ENCODE measurements at regions not wholly inside any gene's neighbourhood (a gene's known extent, or its start where the extent isn't known, plus 50 kb on each side); places are given as distances from the start of the nearest gene placed in this dataset.

DNA sequence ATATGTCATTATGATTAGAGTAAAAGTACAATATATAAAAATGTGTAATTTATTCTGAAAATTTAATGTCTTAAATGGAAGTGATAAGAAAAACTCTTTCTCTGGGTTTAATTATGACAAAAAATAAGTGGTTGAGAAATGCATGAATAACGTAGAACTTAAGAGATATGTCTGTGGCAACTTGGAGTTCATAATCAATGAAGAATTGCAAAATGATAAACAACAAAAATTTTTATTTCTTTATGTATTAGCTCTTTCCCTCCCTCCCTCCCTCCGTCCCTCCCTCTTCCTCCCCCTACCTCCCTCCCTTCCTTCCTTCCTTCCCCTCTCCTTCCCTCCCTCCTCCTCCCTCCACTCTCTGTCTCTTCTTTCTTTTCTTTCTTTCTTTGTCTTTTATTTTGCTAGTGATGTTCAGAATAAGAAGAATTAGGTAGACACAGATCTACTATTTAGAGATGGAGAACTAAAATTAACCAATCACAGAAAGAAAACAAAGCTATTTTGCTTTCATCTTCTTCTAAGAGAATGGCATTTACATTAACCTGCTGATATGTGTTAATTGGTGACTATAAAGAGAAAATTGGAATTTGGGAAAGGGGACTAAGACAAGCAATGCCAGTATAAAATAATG lies 96.3 kb upstream of the PDC start:
- no peak for DNase-seq (ENCODE audit: low spot score)

DNA sequence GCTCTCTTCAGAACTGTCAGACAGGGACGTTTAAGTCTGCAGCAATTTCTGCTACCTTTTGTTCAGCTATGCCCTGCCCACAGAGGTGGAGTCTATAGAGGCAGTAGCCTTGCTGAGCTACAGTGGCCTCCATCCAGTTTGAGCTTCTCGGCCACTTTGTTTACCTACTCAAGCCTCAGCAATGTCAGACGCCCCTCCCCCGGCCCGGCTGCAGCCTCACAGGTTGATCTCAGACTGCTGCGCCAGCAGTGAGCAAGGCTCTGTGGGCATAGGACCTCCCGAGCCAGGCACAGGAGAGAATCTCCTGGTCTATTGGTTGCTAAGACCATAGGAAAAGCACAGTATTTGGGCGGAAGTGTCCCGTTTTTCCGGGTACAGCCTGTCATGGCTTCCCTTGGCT lies 89.9 kb upstream of the PDC start:
- peak; percentile 3 for DNase-seq (ENCODE audit: low spot score)

DNA sequence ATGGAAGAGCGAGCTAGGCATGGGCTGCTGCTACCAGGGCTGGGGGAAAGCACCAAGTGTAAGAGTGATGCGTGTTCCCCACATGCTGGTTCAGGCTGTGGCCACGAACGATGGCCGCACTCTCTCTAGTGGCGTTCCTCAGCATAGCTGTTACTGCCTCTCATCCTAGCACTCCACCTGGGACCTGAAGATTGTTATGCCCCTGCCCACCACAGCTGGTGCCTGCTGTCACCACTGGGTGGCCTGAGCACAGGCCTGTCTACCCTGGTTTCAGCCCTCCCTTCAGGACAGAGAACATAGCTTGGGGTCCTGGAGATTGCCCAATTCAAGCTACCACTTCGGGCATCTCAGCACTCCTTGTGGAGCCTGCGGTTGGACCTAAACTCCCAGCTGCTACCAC lies 80.1 kb upstream of the PDC start:
- no peak for DNase-seq (ENCODE audit: low spot score)

DNA sequence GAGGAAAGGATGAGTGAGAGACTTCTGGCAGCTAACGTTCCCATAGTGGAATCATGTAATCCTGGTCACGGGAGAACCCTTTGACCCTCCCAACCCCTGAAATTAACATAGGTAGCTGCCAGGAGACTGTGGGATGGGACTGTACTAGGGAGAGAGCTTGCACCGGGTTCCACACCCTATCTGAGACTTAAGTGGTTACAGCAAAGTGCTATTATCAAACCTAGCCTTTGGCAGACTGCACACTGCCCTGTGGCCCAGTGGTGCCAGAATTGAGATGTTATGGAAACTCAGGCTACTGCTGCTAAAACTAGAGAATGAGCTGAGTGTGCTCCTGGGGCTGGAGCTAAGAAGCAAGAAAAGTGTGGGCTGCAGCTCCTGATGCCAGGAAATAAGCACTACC lies 79.6 kb upstream of the PDC start:
- DNase-seq (ENCODE audit: low spot score), result no peak

DNA sequence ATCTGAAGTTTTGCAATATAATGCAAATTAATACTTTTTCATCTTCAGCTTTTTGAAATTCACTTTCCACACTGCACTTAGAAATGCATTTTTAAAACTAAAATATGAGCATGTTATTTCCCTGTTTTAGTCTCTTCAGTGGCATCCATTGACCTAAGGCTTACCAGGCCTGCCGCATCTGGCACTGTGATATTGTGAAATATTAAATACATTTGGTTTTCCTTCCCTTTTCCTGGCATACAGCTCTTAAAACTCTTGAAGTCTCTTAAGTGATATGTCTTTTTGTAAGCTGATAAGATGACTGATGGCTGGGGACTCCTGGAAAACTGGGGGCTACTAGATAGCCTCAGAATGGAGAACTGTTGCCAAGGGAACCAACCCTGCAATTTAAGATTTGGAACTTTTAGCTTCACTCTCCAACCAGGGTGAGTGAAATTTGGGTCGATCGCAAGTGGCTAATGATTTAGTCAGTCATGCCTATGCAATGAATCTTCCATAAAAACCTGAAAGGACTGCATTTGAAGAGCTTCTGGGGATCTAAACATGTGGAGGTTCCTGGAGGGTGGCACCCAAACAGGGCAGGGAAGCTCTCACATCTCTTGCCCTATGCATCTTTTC lies 75.5 kb upstream of the PDC start:
- DNase-seq (ENCODE audit: low spot score), result no peak

DNA sequence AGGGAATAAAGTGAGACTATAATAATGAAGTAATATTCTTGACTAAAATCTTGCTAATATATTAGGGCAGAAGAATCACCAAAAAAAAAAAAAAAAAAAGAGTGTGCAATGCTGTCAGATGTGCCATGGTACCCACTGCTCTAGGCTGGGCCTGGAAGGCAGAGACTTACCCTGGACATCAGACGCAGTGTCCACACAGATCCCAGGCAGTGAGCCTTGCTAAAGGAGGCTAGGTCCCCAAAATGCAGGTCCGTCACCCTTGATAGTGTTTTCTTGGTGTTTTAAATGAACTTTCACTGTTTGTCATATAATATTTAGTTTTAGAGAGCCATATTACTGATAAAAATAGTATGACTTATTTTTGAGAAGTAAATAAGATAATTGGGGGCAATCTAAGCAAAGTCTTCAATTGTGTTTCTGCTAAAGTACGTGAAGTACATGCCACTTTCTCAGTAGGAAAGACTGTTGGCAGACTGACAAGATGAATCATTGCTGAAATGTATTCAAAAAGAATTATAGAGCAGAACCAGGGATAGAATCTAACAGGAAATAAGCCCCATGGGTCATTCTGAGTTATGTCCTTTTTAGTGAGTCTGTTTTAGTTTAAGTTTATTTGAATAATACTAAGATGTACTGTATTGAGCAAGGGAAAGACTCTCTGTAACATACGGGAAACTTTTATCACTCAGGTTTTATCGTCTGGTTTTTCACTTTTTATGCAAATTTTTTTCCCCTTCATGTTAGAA lies 74.6 kb upstream of the PDC start:
- DNase-seq (ENCODE audit: low spot score), result no peak

DNA sequence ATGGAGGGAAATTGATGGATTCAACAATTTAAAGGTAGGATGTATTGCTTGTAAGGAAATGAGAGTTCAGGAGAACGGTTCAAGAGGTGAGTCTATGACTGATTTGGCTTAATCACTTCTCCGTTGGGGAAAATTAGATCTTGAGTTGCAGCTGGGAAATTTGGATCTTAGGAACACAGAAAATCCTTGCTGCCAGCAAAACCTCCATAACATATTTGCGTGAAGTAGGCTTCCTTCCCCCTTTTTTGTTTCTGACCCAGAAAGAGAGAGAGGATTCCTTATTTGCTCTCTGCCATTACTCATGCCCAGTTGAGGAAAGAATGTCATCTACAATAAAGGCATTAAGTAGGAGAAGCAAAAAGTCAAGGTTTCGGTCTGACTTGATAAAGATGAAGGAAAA lies 73.5 kb upstream of the PDC start:
- no peak for DNase-seq (ENCODE audit: low spot score)

DNA sequence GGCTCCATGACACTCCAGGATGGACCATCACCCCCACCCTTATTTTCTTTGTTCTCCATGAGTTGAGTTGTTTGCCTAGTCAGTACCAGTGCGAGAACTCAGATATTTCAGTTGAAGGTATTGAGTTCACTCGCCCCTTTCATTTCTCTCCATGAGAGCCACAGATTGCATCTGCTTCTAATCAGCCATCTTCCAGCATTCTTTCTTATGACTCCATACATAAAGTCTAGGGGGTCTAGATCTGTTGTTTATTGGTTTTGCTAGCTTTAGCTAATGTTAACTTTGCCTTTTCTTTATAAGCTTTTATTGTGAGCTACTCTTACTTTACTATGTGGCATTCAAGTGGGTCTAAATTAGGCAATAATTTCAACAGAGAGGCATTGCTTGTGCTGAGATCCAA lies 71.6 kb upstream of the PDC start:
- no peak for DNase-seq (ENCODE audit: low spot score)

DNA sequence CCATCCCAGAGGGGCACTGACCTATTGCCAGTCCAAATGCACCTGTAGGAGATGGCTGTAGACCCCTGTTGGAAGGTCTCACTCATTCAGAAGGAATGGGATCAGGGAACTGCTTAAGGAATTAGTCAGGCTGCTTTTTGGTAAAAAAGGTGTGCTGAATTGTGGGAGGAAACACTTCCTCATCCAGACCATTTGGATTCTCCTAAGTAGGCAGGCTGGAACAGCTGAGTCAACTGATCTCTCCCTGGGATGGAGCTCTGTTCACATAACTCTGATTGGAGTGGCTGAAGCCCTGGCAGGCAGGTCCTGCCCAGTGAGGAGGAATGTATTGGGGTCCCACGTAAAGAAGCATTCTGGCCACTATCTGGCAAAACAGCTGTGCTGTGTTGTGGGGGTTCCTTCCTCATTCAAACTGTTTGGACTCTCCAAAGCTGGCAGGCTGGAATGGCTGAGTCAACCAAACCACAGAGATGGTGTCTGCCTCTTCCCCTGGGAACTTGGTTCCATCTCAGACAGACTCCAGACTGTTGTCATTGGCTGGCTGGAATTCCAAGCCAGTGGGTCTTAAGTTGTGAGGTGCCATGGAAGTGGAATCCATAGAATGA lies 70.7 kb upstream of the PDC start:
- DNase-seq (ENCODE audit: low spot score), result no peak

DNA sequence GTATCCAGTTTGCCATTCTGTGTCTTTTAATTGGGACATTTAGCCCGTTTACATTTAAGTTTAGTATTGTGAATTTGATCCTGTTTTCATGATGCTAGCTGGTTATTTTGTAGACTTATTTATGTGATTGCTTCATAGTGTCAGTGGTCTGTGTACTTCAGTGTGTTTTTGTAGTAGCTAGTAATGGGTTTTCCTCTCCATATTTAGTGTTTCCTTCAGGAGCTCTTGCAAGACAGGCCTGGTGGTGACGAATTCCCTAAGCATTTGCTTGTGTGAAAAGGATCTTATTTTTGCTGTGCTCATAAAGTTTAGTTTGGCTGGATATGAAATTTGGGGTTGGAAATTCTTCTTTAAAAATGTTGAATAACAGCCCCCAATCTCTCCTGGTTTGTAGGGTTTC lies 69.2 kb upstream of the PDC start:
- DNase-seq (ENCODE audit: low spot score), result no peak

DNA sequence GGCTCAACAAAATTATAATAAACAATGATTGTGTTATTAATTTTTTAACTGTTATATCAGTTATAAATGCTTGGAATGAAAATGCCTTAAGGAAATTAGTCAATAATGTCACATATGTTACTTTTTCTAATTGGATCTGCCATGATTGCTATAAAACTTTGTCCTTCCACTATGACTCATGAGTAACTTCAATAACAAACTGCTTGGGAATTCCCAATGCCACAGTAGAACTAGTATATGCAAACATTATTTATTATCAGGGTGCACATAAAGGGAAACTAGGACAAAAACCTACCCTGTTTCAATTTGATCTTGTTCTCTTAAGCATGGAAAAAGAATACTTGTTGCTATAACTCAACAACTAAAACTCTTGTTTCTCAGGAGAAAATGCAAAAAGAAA lies 59.1 kb upstream of the PDC start:
- no peak for DNase-seq (ENCODE audit: low spot score)

DNA sequence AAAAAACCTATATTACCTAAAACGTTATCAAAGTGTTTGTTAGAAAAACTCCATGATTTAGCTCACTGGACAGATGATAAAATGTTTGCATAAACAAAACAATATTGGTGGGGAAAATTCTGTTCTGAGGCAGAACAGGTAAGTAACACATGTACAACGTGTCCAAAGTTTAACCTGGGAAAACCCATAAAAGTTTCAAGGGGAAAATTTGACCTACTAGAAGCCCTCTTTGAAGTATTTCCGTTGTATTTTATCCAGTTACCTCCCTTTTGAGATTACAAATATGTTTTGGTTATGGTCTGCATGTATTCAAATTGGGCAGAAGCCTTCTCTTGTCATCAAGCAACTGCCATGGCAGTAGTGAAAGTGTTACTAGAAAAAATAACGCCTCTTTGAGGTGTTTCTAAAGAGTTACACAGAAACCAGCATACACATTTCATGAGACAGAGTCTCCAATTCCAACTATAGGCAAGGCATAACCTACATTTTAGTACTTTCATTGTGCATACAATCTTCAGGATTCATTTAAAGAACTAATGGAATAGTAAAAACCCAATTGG lies 58.0 kb upstream of the PDC start:
- no peak for DNase-seq (ENCODE audit: low spot score)

DNA sequence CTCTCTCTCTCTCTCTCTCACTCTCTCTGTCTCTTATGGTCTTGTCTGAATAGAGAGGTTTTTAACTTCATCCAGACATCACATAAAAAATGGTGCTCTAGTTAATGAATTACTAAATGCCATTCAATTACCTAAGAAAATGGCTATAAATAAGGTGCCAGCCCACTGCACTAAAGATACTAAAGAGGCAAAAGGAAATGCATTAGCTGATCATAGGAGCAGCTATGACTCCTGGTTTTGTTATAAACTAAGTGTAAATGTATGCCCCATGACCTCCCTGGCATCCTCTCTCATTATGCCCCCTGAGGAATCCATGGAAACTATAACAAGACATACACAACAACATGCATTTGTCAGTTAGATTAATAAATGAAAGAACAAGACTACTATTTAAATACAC lies 57.5 kb upstream of the PDC start:
- no peak for DNase-seq (ENCODE audit: low spot score)

DNA sequence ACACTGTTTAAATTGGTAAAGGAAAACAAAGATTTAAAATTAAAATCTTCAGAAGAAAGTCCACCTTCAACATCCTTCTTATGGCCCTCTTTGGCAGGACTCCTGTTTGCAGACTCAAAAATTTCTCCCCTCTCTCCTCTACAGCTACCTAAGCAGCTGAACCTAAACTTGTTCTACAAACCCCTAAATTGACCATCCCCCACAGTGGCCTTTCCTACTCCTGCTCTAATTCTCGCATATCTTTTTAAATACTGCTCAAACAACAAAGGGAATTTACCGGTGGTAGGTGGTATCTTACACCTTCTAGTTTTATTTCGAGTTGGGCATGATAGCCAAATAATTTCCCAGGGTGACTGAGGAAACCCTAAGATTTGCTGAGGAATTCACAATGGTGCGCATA lies 53.5 kb upstream of the PDC start:
- DNase-seq (ENCODE audit: low spot score), result no peak

DNA sequence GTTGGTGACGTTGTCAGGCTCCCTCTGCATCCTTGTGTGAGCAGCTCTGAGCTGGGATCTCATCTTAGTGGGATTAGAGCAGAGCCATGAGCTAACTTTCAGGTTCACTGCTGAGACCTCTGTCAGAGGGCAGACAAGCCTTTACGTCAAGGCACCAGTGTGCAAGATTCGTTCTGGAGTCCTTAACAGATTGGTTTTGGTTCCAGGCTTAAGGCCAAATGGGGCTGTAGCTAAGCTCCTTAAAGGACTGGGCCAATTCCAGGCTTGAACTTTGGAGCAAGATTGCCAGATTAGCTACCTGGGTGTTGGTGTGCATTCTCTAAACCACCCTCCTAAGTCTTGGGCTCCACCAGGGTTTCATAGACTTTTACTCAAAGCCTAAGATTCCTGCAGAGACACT lies 52.6 kb upstream of the PDC start:
- DNase-seq (ENCODE audit: low spot score), result no peak

DNA sequence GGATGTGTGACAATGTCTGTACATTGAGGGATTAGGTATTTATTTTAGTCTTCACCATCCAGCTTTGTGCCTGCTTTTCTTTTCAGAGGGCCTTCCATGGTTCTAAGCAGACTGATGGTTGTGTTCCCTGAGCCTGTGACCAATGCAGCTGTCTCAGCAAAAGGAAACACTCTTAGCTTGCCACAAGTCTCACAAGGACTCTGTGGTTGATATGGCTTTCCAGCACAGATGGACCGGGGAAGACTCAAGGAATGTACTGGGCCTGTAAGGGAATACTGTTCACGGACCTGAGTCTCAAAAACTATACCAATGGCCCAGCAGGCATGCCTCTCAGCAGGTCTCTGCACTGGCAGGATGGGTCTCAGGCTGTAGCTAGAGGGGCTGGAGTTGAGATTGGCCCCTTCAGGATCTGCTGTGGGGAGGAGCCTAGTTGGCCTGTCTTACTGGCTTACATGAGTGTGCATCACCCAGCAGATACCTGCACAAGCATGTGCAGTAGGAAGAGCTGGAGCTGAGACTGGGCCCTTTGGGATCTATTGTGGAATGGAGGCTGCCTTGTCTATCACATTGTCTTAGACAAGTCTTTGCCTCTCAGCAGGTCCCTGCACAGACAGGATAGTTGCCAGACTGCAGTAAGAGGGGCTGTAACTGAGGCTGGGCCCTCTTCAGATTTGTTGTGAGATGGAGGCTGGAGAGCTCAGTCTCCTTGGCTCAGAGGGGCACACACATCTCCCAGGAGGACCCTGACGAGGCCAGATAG lies 52.0 kb upstream of the PDC start:
- no peak for DNase-seq (ENCODE audit: low spot score)

DNA sequence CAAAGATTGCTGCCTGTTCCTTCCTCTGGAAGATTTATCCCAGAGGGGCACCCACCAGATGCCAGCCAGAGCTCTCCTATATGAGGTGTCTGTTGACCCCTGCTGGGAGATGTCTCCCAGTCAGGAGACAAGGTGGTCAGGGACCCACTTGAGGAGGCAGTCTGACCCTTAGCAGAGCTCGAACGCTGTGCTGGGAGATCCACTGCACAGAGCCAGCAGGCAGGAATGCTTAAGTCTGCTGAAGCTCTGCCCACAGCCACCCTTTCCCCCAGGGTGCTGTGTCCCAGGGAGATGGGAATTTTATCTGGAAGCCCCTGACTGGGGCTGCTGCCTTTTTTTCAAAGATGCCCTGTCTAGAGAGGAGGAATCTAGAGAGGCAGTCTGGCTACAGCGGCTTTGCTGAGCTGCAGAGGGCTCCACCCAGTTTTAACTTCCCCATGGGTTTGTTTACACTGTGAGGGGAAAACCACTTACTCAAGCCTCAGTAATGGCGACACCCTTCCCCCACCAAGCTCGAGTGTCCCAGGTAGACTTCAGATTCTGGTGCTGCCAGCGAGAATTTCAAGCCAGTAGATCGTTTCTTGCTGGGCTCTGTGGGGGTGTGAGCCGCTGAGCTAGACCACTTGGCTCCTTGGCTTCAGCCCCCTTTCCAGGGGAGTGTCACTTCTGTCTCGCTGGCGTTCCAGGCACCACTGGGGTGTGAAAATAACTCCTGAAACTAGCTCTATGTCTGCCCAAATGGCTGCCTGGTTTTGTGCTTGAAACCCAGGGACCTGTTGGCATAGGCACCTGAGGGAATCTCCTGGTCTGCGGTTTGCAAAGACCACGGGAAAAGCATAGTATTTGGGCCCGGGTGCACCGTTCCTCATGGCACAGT lies 51.1 kb upstream of the PDC start:
- DNase-seq (ENCODE audit: low spot score), result no peak
